Mononuclear cell (primary cell): ENCODE measurements at regions not wholly inside any gene's neighbourhood (a gene's known extent, or its start where the extent isn't known, plus 50 kb on each side); places are given as distances from the start of the nearest gene placed in this dataset.
"Not testable (repeated sequence)": the region's sequence is repeated elsewhere in the genome, so short reads cannot be mapped to it uniquely, and the experiment has no call there.

Source experiments
- H3K27me3 ChIP-seq: 2 replicates; pipeline ENCODE4 v1.6.0; 2011; ENCODE audit warnings: low read length, control low read depth; ENCODE audit not compliant: insufficient read depth
- H3K4me1 ChIP-seq: 2 replicates; pipeline ENCODE4 v1.5.1; 2011; ENCODE audit warnings: mild to moderate bottlenecking, low read length, control low read depth; ENCODE audit not compliant: insufficient read depth
- H3K4me3 ChIP-seq: 2 replicates; pipeline ENCODE4 v1.5.1; 2011; ENCODE audit warnings: mild to moderate bottlenecking, low read length, moderate library complexity
- H3K9me3 ChIP-seq: 2 replicates; pipeline ENCODE4 v1.5.1; 2011; ENCODE audit warnings: low read depth, mild to moderate bottlenecking, control low read depth, low read length

DNA sequence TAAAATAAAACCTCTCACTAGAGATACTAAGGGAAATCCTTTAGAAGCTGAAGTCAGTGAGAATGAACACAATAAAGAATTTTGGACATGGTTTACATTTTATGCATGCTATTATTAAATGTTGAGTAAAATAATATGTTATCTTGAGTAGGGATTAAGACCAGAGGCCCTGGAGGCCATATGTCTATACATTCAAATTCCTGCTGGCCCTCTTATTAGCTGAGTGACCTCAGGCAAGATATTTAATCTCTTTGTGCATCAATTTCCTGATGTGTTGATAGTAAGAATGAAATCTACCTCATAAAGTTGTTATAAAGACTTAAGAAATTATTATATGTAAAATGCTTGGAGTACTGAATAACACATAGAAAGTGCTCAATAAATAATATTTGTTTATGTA lies 281.1 kb upstream of the KLF4 start:
- peaks cover 7% of the 10 kb centered on the region for H3K4me1 ChIP-seq

DNA sequence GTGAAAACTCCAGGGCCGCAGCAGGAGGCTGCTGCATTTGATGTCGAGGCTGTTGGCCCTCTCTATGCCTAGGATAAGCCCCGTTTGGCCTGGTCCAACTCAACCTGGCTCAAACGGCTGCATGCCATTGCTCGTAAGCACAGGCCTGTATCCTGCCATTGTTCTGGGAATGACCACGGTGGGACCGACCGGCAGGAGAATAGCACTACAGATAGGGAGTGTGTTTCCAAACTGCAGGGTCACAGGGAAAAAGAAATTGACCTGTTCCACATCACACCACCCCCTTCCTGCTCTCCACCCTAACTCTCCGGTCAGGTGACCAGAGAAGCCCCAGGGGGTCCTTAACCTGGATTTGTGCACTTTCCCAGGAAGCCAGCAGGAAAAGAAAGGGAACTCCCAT lies 278.7 kb upstream of the KLF4 start:
- Histone ChIP-seq H3K27me3 (no peaks in the 10 kb centered on the region), H3K9me3 (no peaks in the 10 kb centered on the region), H3K4me1 (no peaks in the 10 kb centered on the region), H3K4me3 (no peak overlapping the region)

More for the DNA sequence above, 281.1 kb upstream of the KLF4 start:
- Histone ChIP-seq H3K27me3 (no peaks in the 10 kb centered on the region), H3K4me3 (no peak overlapping the region), H3K9me3 (no peaks in the 10 kb centered on the region)

- no peaks in the 10 kb centered on the region for H3K9me3 ChIP-seq
- H3K4me3 ChIP-seq, result no peak overlapping the region
- peaks cover 2% of the 10 kb centered on the region for H3K4me1 ChIP-seq
- no peaks in the 10 kb centered on the region for H3K27me3 ChIP-seq
Observed at GRCh38 chr9:107767711-107768110, 278.1 kb upstream of the KLF4 start.

DNA sequence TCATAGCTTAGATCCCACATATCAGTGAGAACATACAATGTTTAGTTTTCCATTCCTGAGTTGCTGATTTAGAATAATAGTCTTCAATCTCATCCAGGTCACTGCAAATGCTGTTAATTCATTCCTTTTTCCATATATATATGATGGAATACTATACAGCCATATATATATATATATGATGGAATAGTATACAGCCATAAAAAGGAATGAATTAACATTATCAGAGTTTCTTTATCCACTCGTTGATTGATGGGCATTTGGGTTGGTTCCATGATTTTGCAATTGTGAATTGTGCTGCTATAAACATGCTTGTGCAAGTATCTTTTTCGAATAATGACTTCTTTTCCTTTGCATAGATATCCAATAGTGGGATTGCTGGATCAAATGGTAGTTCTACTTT lies 273.9 kb upstream of the KLF4 start:
- not testable (repeated sequence) for H3K27me3 ChIP-seq, H3K4me3 ChIP-seq, H3K9me3 ChIP-seq
- H3K4me1 ChIP-seq, result peaks cover 42% of the 10 kb centered on the region

- H3K9me3 ChIP-seq, result no peaks in the 10 kb centered on the region
- H3K27me3 ChIP-seq, result no peaks in the 10 kb centered on the region
- H3K4me1 ChIP-seq, result peaks cover 47% of the 10 kb centered on the region
- H3K4me3 ChIP-seq, result no peak overlapping the region
Observed at GRCh38 chr9:107761307-107761706, 271.7 kb upstream of the KLF4 start.

DNA sequence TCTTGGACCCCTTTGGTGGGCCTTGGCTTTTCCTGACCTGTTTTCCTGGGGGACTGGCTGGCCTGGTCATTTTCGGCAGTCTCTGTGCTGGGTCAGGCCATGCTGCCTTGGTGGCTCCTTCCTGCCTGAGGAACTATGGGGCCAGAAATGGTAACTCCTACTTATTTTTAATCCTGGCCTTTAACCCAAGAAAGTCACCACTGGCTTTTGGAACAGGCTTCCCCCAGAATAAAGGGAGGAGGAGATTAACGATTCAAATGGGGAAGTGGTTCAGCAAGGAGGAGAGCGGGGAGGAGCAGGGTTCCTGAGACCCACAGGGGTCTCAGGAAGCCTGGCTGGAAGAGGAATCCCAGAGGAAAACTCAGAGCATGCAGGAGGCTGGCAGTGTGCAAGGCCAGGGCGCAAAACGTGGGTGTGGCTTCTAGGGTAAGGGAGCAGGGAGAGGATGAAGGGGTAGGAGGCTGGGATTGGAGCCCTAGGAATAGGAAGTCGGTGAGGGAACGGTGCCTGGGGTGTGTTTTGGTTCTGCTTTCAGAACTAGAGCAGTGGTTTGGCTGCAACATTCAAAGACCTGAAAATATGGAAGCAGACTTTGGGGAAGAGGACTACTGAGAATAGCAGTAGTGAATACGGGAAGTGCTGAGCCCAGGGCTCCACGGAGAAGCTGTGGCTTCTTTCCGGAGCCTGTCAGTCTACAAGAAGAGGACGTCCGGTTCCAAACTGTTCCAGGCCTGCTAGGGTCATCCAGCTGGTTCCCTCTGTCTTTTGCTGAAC lies 271.1 kb upstream of the KLF4 start:
- Histone ChIP-seq H3K27me3 (no peaks in the 10 kb centered on the region), H3K4me1 (peaks cover 49% of the 10 kb centered on the region), H3K4me3 (no peak overlapping the region), H3K9me3 (no peaks in the 10 kb centered on the region)

DNA sequence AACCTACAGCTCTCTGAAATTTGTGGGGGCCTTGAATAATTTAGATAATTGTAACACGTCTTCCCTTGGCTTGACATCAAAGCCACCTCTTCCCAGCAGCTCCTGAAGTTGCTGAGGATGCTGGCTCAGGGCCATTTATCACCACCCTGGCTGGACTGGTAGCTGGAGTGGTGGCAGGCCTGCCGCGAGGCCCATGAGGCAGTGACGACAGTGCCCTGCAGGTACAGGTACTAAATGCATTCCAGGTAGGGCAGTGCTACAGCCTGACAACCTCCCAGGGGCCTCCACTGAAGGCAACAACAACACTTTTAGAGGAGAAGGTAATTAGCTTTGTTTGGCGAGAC lies 270.2 kb upstream of the KLF4 start:
- peaks cover 58% of the 10 kb centered on the region for H3K4me1 ChIP-seq
- H3K9me3 ChIP-seq, result no peaks in the 10 kb centered on the region
- H3K4me3 ChIP-seq, result no peak overlapping the region
- no peaks in the 10 kb centered on the region for H3K27me3 ChIP-seq

GRCh38 chr9:107759009-107759822 lies 269.6 kb upstream of the KLF4 start:
- Histone ChIP-seq H3K4me3 (no peak overlapping the region), H3K9me3 (no peaks in the 10 kb centered on the region), H3K27me3 (no peaks in the 10 kb centered on the region), H3K4me1 (peaks cover 61% of the 10 kb centered on the region)

DNA sequence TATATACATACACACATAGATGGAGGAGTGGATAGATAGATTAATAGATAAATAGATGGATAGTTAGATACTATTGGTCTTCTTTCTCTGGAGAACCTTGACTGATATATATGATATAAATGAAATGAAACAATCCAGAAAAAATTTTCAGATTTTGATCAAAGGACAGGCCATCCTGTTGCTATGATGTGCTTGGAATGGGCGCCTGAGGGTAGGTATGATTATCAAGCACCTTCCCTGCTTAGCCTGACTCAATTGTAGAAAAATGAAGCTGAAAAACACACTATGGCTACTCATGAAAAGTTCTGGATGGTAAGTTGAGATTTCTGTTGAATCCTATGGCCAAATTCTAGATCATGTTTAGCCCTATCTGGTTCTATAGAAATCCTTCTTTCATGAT lies 266.5 kb upstream of the KLF4 start:
- Histone ChIP-seq H3K4me3 (no peak overlapping the region), H3K9me3 (no peaks in the 10 kb centered on the region), H3K27me3 (no peaks in the 10 kb centered on the region), H3K4me1 (peaks cover 63% of the 10 kb centered on the region)

DNA sequence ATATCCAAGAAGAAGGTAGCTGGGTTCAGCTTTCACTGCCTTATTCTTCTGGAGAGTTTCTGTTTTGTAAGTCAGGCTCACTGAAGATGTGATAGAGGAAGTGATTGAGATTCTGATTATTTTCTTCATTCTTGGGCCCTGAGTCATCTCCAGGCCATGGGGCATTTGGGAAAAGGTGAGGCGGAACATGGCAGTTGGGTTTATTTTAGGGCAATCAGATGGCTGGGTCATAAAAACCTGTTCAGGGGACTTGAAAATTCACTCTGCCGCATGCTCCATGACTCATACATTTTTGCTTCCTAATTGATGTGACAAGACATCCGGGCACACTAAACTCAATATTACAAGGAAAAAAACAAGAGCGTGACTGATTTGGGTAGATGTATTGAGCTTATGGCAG lies 265.7 kb upstream of the KLF4 start:
- Histone ChIP-seq H3K4me3 (no peak overlapping the region), H3K9me3 (no peaks in the 10 kb centered on the region), H3K27me3 (no peaks in the 10 kb centered on the region), H3K4me1 (peaks cover 64% of the 10 kb centered on the region)

- H3K4me3 ChIP-seq, result no peak overlapping the region
- H3K9me3 ChIP-seq, result no peaks in the 10 kb centered on the region
- H3K4me1 ChIP-seq, result peaks cover 70% of the 10 kb centered on the region
- H3K27me3 ChIP-seq, result no peaks in the 10 kb centered on the region
Observed at GRCh38 chr9:107751567-107752210, 262.1 kb upstream of the KLF4 start.

- H3K27me3 ChIP-seq, result no peaks in the 10 kb centered on the region
- no peak overlapping the region for H3K4me3 ChIP-seq
- H3K4me1 ChIP-seq, result peaks cover 70% of the 10 kb centered on the region
- no peaks in the 10 kb centered on the region for H3K9me3 ChIP-seq
Observed at GRCh38 chr9:107750741-107751566, 261.4 kb upstream of the KLF4 start.

- H3K4me3 ChIP-seq, result no peak overlapping the region
- H3K9me3 ChIP-seq, result no peaks in the 10 kb centered on the region
- H3K4me1 ChIP-seq, result peaks cover 60% of the 10 kb centered on the region
- H3K27me3 ChIP-seq, result no peaks in the 10 kb centered on the region
Observed at GRCh38 chr9:107749787-107750444, 260.3 kb upstream of the KLF4 start.

GRCh38 chr9:107744873-107745272 lies 255.3 kb upstream of the KLF4 start:
- Histone ChIP-seq H3K4me3 (no peak overlapping the region), H3K27me3 (no peaks in the 10 kb centered on the region)

More at GRCh38 chr9:107744873-107745272, 255.3 kb upstream of the KLF4 start:
- peaks cover 25% of the 10 kb centered on the region for H3K4me1 ChIP-seq
- no peaks in the 10 kb centered on the region for H3K9me3 ChIP-seq
